Prostate gland (tissue), 2 donors: ENCODE measurements at regions not wholly inside any gene's neighbourhood (a gene's known extent, or its start where the extent isn't known, plus 50 kb on each side); places are given as distances from the start of the nearest gene placed in this dataset.

ENCODE experiments used
- DNase-seq: peaks from one replicate; pipeline ENCODE4 v3.0.0-alpha.2; 2019; ENCODE audit warnings: low spot score
- H3K27ac ChIP-seq, 2 donors: fragments of 200-600 bp; sonication (generic); 2 replicates each; pipeline ENCODE4 v1.5.1; 2017 to 2019
- H3K27me3 ChIP-seq: fragments of 200-600 bp; sonication (generic); replicated peaks from 2 replicates; pipeline ENCODE4 v1.5.1; 2019; ENCODE audit not compliant: insufficient read depth
- H3K36me3 ChIP-seq, 2 donors: fragments of 200-600 bp; sonication (generic); 1 replicate in 1 of 2; 2 replicates in 1 of 2; pipeline versions ENCODE4 v1.5.1 to v1.8.1; 2017 to 2019
- H3K4me1 ChIP-seq: fragments of 200-600 bp; sonication (generic); replicated peaks from 2 replicates; pipeline ENCODE4 v1.5.1; 2019
- H3K4me3 ChIP-seq, 2 donors: fragments of 200-600 bp; sonication (generic); 2 replicates each; pipeline ENCODE4 v1.5.1; 2017 to 2019
- H3K9me3 ChIP-seq: fragments of 200-600 bp; sonication (generic); 2 replicates; pipeline ENCODE4 v1.5.1; 2017
- POLR2A ChIP-seq: fragments of 450-650 bp; IDR thresholded peaks from one replicate; pipeline ENCODE4 v1.6.1; 2016; ENCODE audit warnings: antibody characterized with exemption, mild to moderate bottlenecking
- POLR2AphosphoS5 ChIP-seq: sonication (generic); formaldehyde crosslinking; IDR thresholded peaks from one replicate; pipeline ENCODE4 v1.6.1; 2017; ENCODE audit warnings: antibody characterized with exemption
- WGBS: methylation state at CpG from one replicate; pipeline ENCODE4 v1.1.5; 2018; 5-methylcytosine and 5-hydroxymethylcytosine counted together
- intact Hi-C: fragments of 100-400 bp; cut with DNase I; formaldehyde crosslinking; loops from one replicate; pipeline ENCODE4 v1.14.2; 2022
- TF ChIP-seq, protein P1 (sequence below), 4 experiments: fragments of 200-600 bp in 2 of 4; fragments of 450-650 bp in 2 of 4; sonication (generic) in 2 of 4; IDR thresholded peaks; 1 replicate in 3 of 4; 2 replicates in 1 of 4; pipeline ENCODE4 v1.5.1; 2016 to 2019; ENCODE audit warnings: antibody characterized with exemption in 4 of 4, mild to moderate bottlenecking in 2 of 4, moderate library complexity in 2 of 4

DNA sequence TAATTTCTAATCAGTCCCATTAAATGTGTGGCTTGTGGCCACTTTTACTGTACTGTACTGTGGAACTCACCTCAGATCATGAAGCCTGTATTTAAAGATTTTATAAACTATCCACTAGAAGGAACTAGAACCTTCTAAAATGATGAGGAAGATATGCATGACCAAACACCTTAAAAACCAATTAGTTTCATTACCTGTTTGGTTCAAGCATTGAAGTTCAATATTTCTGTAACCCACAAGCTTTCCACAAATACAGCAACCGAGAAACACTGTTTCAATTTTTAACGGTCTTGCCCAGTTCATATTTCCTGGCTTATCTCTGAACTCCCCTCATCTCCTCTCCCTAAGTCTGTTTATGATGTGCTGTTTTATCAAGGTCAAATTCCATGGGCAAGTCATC, 264.3 kb upstream of the PLD5 start:
- TF ChIP-seq POLR2A, result no peak
- TF ChIP-seq POLR2AphosphoS5, result no peak
- TF ChIP-seq, protein P1, sequence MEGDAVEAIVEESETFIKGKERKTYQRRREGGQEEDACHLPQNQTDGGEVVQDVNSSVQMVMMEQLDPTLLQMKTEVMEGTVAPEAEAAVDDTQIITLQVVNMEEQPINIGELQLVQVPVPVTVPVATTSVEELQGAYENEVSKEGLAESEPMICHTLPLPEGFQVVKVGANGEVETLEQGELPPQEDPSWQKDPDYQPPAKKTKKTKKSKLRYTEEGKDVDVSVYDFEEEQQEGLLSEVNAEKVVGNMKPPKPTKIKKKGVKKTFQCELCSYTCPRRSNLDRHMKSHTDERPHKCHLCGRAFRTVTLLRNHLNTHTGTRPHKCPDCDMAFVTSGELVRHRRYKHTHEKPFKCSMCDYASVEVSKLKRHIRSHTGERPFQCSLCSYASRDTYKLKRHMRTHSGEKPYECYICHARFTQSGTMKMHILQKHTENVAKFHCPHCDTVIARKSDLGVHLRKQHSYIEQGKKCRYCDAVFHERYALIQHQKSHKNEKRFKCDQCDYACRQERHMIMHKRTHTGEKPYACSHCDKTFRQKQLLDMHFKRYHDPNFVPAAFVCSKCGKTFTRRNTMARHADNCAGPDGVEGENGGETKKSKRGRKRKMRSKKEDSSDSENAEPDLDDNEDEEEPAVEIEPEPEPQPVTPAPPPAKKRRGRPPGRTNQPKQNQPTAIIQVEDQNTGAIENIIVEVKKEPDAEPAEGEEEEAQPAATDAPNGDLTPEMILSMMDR (IDR thresholded peaks at IDR 0.05), result no peak
- DNase-seq, result no peak
- H3K4me3 ChIP-seq, result no peak overlapping the region
- no peak overlapping the region for H3K27ac ChIP-seq
- no peaks in the 10 kb centered on the region for H3K27me3 ChIP-seq
- no peaks in the 10 kb centered on the region for H3K36me3 ChIP-seq
- H3K4me1 ChIP-seq, result no peaks in the 10 kb centered on the region
- intact Hi-C loops, result no loop called here
- H3K9me3 ChIP-seq, result no peaks in the 10 kb centered on the region
- WGBS, result 35% methylated on average over 2 of the region's 2 CpGs

DNA sequence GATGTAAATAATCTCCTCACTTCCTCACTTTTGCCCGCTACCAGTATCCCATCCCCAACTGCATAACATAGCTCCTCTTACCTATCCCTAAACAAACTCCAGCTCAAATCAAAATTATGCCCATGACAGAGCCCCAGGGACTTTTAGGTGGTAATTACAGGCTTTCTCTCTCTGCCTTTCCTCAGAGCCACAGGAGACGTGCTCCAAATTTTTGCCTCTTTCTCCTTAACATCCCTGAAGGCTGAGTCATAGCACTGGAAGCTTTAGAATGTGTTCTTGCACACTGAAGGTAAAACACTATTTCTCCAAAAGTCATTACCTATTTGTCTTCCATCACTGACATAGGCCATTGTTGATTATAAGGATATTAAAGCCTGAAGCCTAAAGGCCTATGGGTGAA, 263.5 kb upstream of the PLD5 start:
- no peaks in the 10 kb centered on the region for H3K4me1 ChIP-seq
- no peaks in the 10 kb centered on the region for H3K9me3 ChIP-seq
- H3K4me3 ChIP-seq, result no peak overlapping the region
- TF ChIP-seq POLR2AphosphoS5 (no peak), POLR2A (no peak)
- TF ChIP-seq, protein P1 (IDR thresholded peaks at IDR 0.05), result no peak
- H3K27ac ChIP-seq, result no peak overlapping the region
- intact Hi-C loops, result no loop called here
- WGBS, result 81% methylated on average over 2 of the region's 2 CpGs
- H3K27me3 ChIP-seq, result no peaks in the 10 kb centered on the region
- no peaks in the 10 kb centered on the region for H3K36me3 ChIP-seq
- no peak for DNase-seq

DNA sequence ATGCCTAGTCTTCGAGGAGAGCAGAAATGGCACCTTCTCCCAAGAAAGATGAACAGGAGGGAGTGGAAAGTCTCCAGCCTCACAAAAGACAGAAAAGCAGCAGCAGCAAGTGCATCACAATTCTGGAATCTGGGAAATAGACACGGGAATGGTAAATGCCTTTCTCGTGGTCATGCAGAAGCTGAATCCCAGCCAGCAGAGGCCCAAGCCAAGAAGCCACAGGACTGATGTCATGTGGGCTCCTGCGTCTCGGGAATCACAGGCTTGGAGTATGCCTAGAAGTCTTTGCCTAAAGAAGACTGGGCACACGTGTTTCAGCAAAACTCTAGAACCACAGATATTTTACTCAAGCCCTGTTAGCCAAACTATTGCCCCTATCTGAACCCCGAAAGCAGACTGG, 260.3 kb upstream of the PLD5 start:
- intact Hi-C loops, result no loop called here
- H3K36me3 ChIP-seq, result no peaks in the 10 kb centered on the region
- no peaks in the 10 kb centered on the region for H3K27me3 ChIP-seq
- WGBS, result 35% methylated on average over 7 of the region's 7 CpGs
- no peaks in the 10 kb centered on the region for H3K9me3 ChIP-seq
- no peak for DNase-seq
- TF ChIP-seq POLR2AphosphoS5 (no peak), POLR2A (no peak)
- TF ChIP-seq, protein P1 (IDR thresholded peaks at IDR 0.05), result no peak
- no peaks in the 10 kb centered on the region for H3K4me1 ChIP-seq
- no peak overlapping the region for H3K4me3 ChIP-seq
- H3K27ac ChIP-seq, result no peak overlapping the region

DNA sequence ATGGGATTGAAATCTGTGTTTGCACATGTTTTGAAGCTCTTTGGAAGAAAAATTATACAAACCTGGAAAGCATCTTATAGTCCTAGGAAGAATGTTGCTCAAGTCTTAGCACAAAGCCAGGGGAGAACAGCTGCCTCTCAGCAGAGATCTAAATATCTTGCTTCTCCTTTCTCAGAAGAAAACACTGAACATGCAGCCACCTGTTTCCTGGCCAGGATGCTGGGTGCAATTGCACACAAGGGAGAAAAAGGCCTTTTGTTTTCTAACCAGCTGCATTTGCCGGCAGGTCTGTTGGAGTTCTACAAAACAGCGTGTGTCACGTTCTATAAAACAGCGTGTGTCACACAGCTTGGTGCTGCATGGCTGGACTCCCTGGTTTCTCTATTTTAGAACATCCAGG, 259.6 kb upstream of the PLD5 start:
- Histone ChIP-seq H3K4me3 (no peak overlapping the region), H3K36me3 (no peaks in the 10 kb centered on the region), H3K27me3 (no peaks in the 10 kb centered on the region), H3K4me1 (no peaks in the 10 kb centered on the region), H3K27ac (no peak overlapping the region), H3K9me3 (no peaks in the 10 kb centered on the region)
- TF ChIP-seq POLR2AphosphoS5 (no peak), POLR2A (no peak)
- TF ChIP-seq, protein P1 (IDR thresholded peaks at IDR 0.05), result no peak
- 23% methylated on average over 4 of the region's 4 CpGs for WGBS
- intact Hi-C loops, result no loop called here
- no peak for DNase-seq

DNA sequence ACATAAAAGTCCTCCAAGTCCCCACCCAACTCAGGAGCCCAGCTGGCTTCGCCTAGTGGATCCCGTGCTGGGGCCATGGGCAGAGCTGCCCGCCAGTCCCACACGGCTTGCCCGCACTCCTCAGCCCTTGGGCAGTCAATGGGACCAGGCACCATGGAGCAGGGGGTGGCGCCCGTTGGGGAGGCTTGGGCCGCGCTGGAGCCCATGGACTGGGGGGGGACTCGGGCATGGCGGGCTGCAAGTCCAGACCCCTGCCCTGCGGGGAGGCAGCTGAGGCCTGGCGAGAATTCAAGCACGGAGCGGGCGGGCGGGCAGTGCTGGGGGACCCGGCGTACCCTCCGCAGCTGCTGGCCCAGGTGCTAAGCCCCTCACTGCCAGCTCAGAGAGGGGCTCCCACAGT, 249.8 kb upstream of the PLD5 start:
- Histone ChIP-seq H3K9me3 (no peaks in the 10 kb centered on the region), H3K27me3 (no peaks in the 10 kb centered on the region), H3K4me3 (no peak overlapping the region), H3K4me1 (no peaks in the 10 kb centered on the region), H3K36me3 (no peaks in the 10 kb centered on the region), H3K27ac (no peak overlapping the region)
- intact Hi-C loops, result no loop called here
- 91% methylated on average over 20 of the region's 20 CpGs for WGBS
- TF ChIP-seq POLR2AphosphoS5 (no peak), POLR2A (no peak)
- TF ChIP-seq, protein P1 (IDR thresholded peaks at IDR 0.05), result no peak
- DNase-seq, result no peak
